ENCODE measurements at regions not wholly inside any gene's neighbourhood (a gene's known extent, or its start where the extent isn't known, plus 50 kb on each side); places are given as distances from the start of the nearest gene placed in this dataset.

- Histone ChIP-seq H3K27me3 (ENCODE audit: control insufficient read depth, insufficient read depth, low read length) (no peaks in the 10 kb centered on the region), H3K4me1 (ENCODE audit: control insufficient read depth, insufficient read depth, low read length) (no peaks in the 10 kb centered on the region), H3K9me3 (ENCODE audit: control insufficient read depth, insufficient read depth, low read length) (no peaks in the 10 kb centered on the region), H3K4me3 (ENCODE audit: low read depth, low read length) (no peak overlapping the region), H3K36me3 (ENCODE audit: control insufficient read depth, insufficient read depth, low read length) (no peaks in the 10 kb centered on the region), H3K9ac (ENCODE audit: low read depth, low read length) (no peak overlapping the region), H3K27ac (ENCODE audit: low read depth, low read length) (no peak overlapping the region)
These were observed 474.1 kb upstream of the ZMIZ1 start for GRCh38 chr10:78594559-78595268.

- no peak overlapping the region for H3K4me3 ChIP-seq (ENCODE audit: low read depth, low read length)
- H3K9ac ChIP-seq (ENCODE audit: low read depth, low read length) = no peak overlapping the region
- H3K27me3 ChIP-seq (ENCODE audit: control insufficient read depth, insufficient read depth, low read length) = no peaks in the 10 kb centered on the region
- no peaks in the 10 kb centered on the region for H3K9me3 ChIP-seq (ENCODE audit: control insufficient read depth, insufficient read depth, low read length)
- H3K4me1 ChIP-seq (ENCODE audit: control insufficient read depth, insufficient read depth, low read length) = no peaks in the 10 kb centered on the region
- H3K36me3 ChIP-seq (ENCODE audit: control insufficient read depth, insufficient read depth, low read length) = no peaks in the 10 kb centered on the region
- no peak overlapping the region for H3K27ac ChIP-seq (ENCODE audit: low read depth, low read length)
These were observed 473.5 kb upstream of the ZMIZ1 start for GRCh38 chr10:78595269-78595619.

GRCh38 chr10:78596556-78596955, 472.2 kb upstream of the ZMIZ1 start:
- Histone ChIP-seq H3K27ac (ENCODE audit: low read depth, low read length) (no peak overlapping the region), H3K4me1 (ENCODE audit: control insufficient read depth, insufficient read depth, low read length) (no peaks in the 10 kb centered on the region), H3K36me3 (ENCODE audit: control insufficient read depth, insufficient read depth, low read length) (no peaks in the 10 kb centered on the region), H3K4me3 (ENCODE audit: low read depth, low read length) (no peak overlapping the region), H3K27me3 (ENCODE audit: control insufficient read depth, insufficient read depth, low read length) (no peaks in the 10 kb centered on the region), H3K9me3 (ENCODE audit: control insufficient read depth, insufficient read depth, low read length) (no peaks in the 10 kb centered on the region), H3K9ac (ENCODE audit: low read depth, low read length) (no peak overlapping the region)

- Histone ChIP-seq H3K9me3 (ENCODE audit: control insufficient read depth, insufficient read depth, low read length) (no peaks in the 10 kb centered on the region), H3K9ac (ENCODE audit: low read depth, low read length) (no peak overlapping the region), H3K4me1 (ENCODE audit: control insufficient read depth, insufficient read depth, low read length) (no peaks in the 10 kb centered on the region), H3K27me3 (ENCODE audit: control insufficient read depth, insufficient read depth, low read length) (no peaks in the 10 kb centered on the region), H3K36me3 (ENCODE audit: control insufficient read depth, insufficient read depth, low read length) (no peaks in the 10 kb centered on the region), H3K27ac (ENCODE audit: low read depth, low read length) (no peak overlapping the region), H3K4me3 (ENCODE audit: low read depth, low read length) (no peak overlapping the region)
These were observed 470.8 kb upstream of the ZMIZ1 start for GRCh38 chr10:78597796-78598555.

GRCh38 chr10:78599122-78599853, 469.5 kb upstream of the ZMIZ1 start:
- Histone ChIP-seq H3K27me3 (ENCODE audit: control insufficient read depth, insufficient read depth, low read length) (no peaks in the 10 kb centered on the region), H3K9me3 (ENCODE audit: control insufficient read depth, insufficient read depth, low read length) (no peaks in the 10 kb centered on the region), H3K9ac (ENCODE audit: low read depth, low read length) (no peak overlapping the region), H3K4me1 (ENCODE audit: control insufficient read depth, insufficient read depth, low read length) (no peaks in the 10 kb centered on the region), H3K4me3 (ENCODE audit: low read depth, low read length) (no peak overlapping the region), H3K27ac (ENCODE audit: low read depth, low read length) (no peak overlapping the region), H3K36me3 (ENCODE audit: control insufficient read depth, insufficient read depth, low read length) (no peaks in the 10 kb centered on the region)

- H3K4me1 ChIP-seq (ENCODE audit: control insufficient read depth, insufficient read depth, low read length) = no peaks in the 10 kb centered on the region
- no peak overlapping the region for H3K4me3 ChIP-seq (ENCODE audit: low read depth, low read length)
- H3K27ac ChIP-seq (ENCODE audit: low read depth, low read length) = no peak overlapping the region
- no peaks in the 10 kb centered on the region for H3K27me3 ChIP-seq (ENCODE audit: control insufficient read depth, insufficient read depth, low read length)
- H3K9me3 ChIP-seq (ENCODE audit: control insufficient read depth, insufficient read depth, low read length) = no peaks in the 10 kb centered on the region
- H3K9ac ChIP-seq (ENCODE audit: low read depth, low read length) = no peak overlapping the region
- no peaks in the 10 kb centered on the region for H3K36me3 ChIP-seq (ENCODE audit: control insufficient read depth, insufficient read depth, low read length)
These were observed 468.6 kb upstream of the ZMIZ1 start for GRCh38 chr10:78600121-78600665.

- H3K27ac ChIP-seq (ENCODE audit: low read depth, low read length) = no peak overlapping the region
- no peak overlapping the region for H3K4me3 ChIP-seq (ENCODE audit: low read depth, low read length)
- no peaks in the 10 kb centered on the region for H3K36me3 ChIP-seq (ENCODE audit: control insufficient read depth, insufficient read depth, low read length)
- H3K4me1 ChIP-seq (ENCODE audit: control insufficient read depth, insufficient read depth, low read length) = no peaks in the 10 kb centered on the region
- H3K9me3 ChIP-seq (ENCODE audit: control insufficient read depth, insufficient read depth, low read length) = no peaks in the 10 kb centered on the region
- H3K27me3 ChIP-seq (ENCODE audit: control insufficient read depth, insufficient read depth, low read length) = no peaks in the 10 kb centered on the region
- H3K9ac ChIP-seq (ENCODE audit: low read depth, low read length) = no peak overlapping the region
These were observed 468.0 kb upstream of the ZMIZ1 start for GRCh38 chr10:78600740-78601139.

GRCh38 chr10:78602201-78602932, 466.4 kb upstream of the ZMIZ1 start:
- Histone ChIP-seq H3K36me3 (ENCODE audit: control insufficient read depth, insufficient read depth, low read length) (no peaks in the 10 kb centered on the region), H3K4me3 (ENCODE audit: low read depth, low read length) (no peak overlapping the region), H3K9ac (ENCODE audit: low read depth, low read length) (no peak overlapping the region), H3K27ac (ENCODE audit: low read depth, low read length) (no peak overlapping the region), H3K4me1 (ENCODE audit: control insufficient read depth, insufficient read depth, low read length) (no peaks in the 10 kb centered on the region), H3K9me3 (ENCODE audit: control insufficient read depth, insufficient read depth, low read length) (no peaks in the 10 kb centered on the region), H3K27me3 (ENCODE audit: control insufficient read depth, insufficient read depth, low read length) (no peaks in the 10 kb centered on the region)

- Histone ChIP-seq H3K36me3 (ENCODE audit: control insufficient read depth, insufficient read depth, low read length) (no peaks in the 10 kb centered on the region), H3K9ac (ENCODE audit: low read depth, low read length) (no peak overlapping the region), H3K4me1 (ENCODE audit: control insufficient read depth, insufficient read depth, low read length) (no peaks in the 10 kb centered on the region), H3K4me3 (ENCODE audit: low read depth, low read length) (no peak overlapping the region), H3K27ac (ENCODE audit: low read depth, low read length) (no peak overlapping the region), H3K27me3 (ENCODE audit: control insufficient read depth, insufficient read depth, low read length) (no peaks in the 10 kb centered on the region), H3K9me3 (ENCODE audit: control insufficient read depth, insufficient read depth, low read length) (no peaks in the 10 kb centered on the region)
These were observed 464.5 kb upstream of the ZMIZ1 start for GRCh38 chr10:78604286-78604685.

- H3K9ac ChIP-seq (ENCODE audit: low read depth, low read length) = no peak overlapping the region
- no peaks in the 10 kb centered on the region for H3K27me3 ChIP-seq (ENCODE audit: control insufficient read depth, insufficient read depth, low read length)
- H3K36me3 ChIP-seq (ENCODE audit: control insufficient read depth, insufficient read depth, low read length) = no peaks in the 10 kb centered on the region
- H3K4me1 ChIP-seq (ENCODE audit: control insufficient read depth, insufficient read depth, low read length) = no peaks in the 10 kb centered on the region
- no peak overlapping the region for H3K27ac ChIP-seq (ENCODE audit: low read depth, low read length)
- H3K9me3 ChIP-seq (ENCODE audit: control insufficient read depth, insufficient read depth, low read length) = no peaks in the 10 kb centered on the region; the same call in 1 of the 2 replicates
- no peak overlapping the region for H3K4me3 ChIP-seq (ENCODE audit: low read depth, low read length)
These were observed 464.0 kb upstream of the ZMIZ1 start for GRCh38 chr10:78604721-78605120.
